Sigmoid colon (tissue), 6 donors: ENCODE measurements at regions not wholly inside any gene's neighbourhood (a gene's known extent, or its start where the extent isn't known, plus 50 kb on each side); places are given as distances from the start of the nearest gene placed in this dataset.

Experiments used
- DNase-seq: peaks from one replicate; pipeline ENCODE4 v3.0.0-alpha.2; 2019
- H3K27ac ChIP-seq, 4 donors: fragments of 200-600 bp; sonication (generic); one replicate each; pipeline ENCODE4 v1.5.1; 2016 to 2019; ENCODE audit warnings: mild to moderate bottlenecking in 1 of 4
- H3K27me3 ChIP-seq, 3 donors: fragments of 200-600 bp; sonication (generic); one replicate each; pipeline ENCODE4 v1.5.1; 2019; ENCODE audit warnings: mild to moderate bottlenecking in 1 of 3
- H3K36me3 ChIP-seq, 4 donors: fragments of 200-600 bp; sonication (generic); one replicate each; pipeline ENCODE4 v1.5.1; 2016 to 2019
- H3K4me1 ChIP-seq, 4 donors: fragments of 200-600 bp; sonication (generic); one replicate each; pipeline ENCODE4 v1.5.1; 2017 to 2019
- H3K4me3 ChIP-seq, 4 donors: fragments of 200-600 bp; sonication (generic); one replicate each; pipeline ENCODE4 v1.5.1; 2017 to 2019; ENCODE audit warnings: mild to moderate bottlenecking in 2 of 4, moderate library complexity in 1 of 4
- H3K9me3 ChIP-seq, 4 donors: fragments of 200-600 bp in 3 of 4; sonication (generic) in 3 of 4; one replicate each; pipeline versions ENCODE4 v1.5.1 to v1.6.1; 2013 to 2019
- EP300 ChIP-seq, 4 donors: sonication (generic); formaldehyde crosslinking; IDR thresholded peaks; one replicate each; pipeline ENCODE4 v1.6.1; 2017; ENCODE audit warnings: antibody characterized with exemption in 4 of 4
- POLR2A ChIP-seq, 2 donors: fragments of 450-650 bp; IDR thresholded peaks; one replicate each; pipeline ENCODE4 v1.6.1; 2016; ENCODE audit warnings: antibody characterized with exemption in 2 of 2, mild to moderate bottlenecking in 2 of 2, moderate library complexity in 2 of 2
- POLR2AphosphoS5 ChIP-seq, 4 donors: sonication (generic); formaldehyde crosslinking; IDR thresholded peaks; one replicate each; pipeline ENCODE4 v1.6.1; 2017; ENCODE audit warnings: antibody characterized with exemption in 4 of 4
- WGBS, 2 donors: extraction: QIAGEN DNeasy Blood & Tissue Kit; methylation state at CpG; one replicate each; pipeline ENCODE4 v1.1.7; 2013; 5-methylcytosine and 5-hydroxymethylcytosine counted together
- intact Hi-C: fragments of 100-400 bp; cut with DNase I; formaldehyde crosslinking; loops from one replicate; pipeline ENCODE4 v1.15.1; 2023
- TF ChIP-seq, protein P1 (sequence below), 4 experiments: fragments of 450-650 bp in 3 of 4; fragments of 200-600 bp in 1 of 4; IDR thresholded peaks; one replicate each; pipeline ENCODE4 v1.5.1; 2016 to 2019; ENCODE audit warnings: antibody characterized with exemption in 4 of 4, mild to moderate bottlenecking in 3 of 4, moderate library complexity in 2 of 4
- donor health status: healthy with polysubstance abuse.
- donor health status: healthy.

DNA sequence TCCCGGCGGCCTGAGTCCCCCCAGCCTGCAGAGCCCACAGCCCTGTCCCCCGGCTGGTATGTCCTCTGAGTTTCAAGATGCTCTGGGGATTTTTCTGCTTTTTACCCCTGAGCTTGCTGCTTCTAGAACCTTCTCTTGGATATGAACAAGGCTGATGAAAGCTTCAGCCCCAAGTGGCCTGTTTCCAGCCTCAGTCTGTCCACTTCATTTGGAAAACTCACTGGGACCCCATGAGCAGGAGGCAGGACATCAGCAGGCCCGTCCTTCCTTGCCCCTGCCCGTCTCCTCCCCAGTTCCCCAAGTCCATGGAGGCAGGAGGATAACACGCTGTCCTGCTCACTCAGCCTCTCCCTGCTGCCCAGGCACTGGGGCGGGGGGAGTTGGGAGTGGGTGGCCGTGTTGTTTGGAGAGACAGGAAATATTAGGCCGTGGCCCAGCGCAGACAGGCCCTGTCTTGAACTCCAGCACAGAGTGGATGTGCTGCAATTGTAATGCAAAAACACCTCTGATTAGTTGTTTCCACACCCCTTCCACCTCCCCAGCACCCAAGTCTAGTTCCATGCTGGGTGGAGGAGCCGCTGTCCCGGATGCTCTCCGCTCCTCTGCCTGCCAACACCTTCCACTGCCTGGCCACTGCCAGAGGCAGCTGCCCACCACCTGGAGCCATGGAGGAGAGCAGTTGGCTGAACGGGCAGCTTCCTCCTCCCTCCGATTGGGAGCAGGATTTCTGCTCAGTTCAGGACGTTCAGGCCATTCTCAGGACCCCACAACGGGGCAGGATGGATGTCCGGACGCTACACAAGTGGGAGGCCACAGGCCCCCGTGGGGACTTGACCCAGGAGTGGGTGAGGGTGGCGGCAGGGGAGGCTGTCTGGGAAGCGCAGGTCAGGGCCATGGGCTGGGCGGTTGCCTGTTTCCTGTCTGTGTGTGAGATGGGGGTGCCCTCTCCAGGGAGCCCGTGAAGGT lies 216.9 kb upstream of the GSE1 start:
- peak overlapping the region; percentile 81 to 91 (median 86) for H3K27ac ChIP-seq
- no peaks in the 10 kb centered on the region for H3K9me3 ChIP-seq
- no peaks in the 10 kb centered on the region for H3K27me3 ChIP-seq
- WGBS, 2 donors, result 64 to 68% methylated on average over 24 of the region's 24 CpGs
- TF ChIP-seq, protein P1, sequence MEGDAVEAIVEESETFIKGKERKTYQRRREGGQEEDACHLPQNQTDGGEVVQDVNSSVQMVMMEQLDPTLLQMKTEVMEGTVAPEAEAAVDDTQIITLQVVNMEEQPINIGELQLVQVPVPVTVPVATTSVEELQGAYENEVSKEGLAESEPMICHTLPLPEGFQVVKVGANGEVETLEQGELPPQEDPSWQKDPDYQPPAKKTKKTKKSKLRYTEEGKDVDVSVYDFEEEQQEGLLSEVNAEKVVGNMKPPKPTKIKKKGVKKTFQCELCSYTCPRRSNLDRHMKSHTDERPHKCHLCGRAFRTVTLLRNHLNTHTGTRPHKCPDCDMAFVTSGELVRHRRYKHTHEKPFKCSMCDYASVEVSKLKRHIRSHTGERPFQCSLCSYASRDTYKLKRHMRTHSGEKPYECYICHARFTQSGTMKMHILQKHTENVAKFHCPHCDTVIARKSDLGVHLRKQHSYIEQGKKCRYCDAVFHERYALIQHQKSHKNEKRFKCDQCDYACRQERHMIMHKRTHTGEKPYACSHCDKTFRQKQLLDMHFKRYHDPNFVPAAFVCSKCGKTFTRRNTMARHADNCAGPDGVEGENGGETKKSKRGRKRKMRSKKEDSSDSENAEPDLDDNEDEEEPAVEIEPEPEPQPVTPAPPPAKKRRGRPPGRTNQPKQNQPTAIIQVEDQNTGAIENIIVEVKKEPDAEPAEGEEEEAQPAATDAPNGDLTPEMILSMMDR (IDR thresholded peaks at IDR 0.05), result no peak
- TF ChIP-seq POLR2A (IDR thresholded peaks at IDR 0.05) (no peak), POLR2AphosphoS5 (IDR thresholded peaks at IDR 0.05) (no peak), EP300 (IDR thresholded peaks at IDR 0.05) (no peak)
- peaks cover 0 to 60% (median 52%) of the 10 kb centered on the region in 4 donors for H3K4me1 ChIP-seq
- no peaks in the 10 kb centered on the region for H3K36me3 ChIP-seq
- intact Hi-C loops, result loop anchor here (2.0 to 10.0 kb wide), 2 partner anchors 215 to 319 kb away; no protein-coding TSS in a partner anchor
- H3K4me3 ChIP-seq, result peak overlapping the region in 2 of 4 donors; percentile 12 to 17
- DNase-seq, result peak; percentile 73

DNA sequence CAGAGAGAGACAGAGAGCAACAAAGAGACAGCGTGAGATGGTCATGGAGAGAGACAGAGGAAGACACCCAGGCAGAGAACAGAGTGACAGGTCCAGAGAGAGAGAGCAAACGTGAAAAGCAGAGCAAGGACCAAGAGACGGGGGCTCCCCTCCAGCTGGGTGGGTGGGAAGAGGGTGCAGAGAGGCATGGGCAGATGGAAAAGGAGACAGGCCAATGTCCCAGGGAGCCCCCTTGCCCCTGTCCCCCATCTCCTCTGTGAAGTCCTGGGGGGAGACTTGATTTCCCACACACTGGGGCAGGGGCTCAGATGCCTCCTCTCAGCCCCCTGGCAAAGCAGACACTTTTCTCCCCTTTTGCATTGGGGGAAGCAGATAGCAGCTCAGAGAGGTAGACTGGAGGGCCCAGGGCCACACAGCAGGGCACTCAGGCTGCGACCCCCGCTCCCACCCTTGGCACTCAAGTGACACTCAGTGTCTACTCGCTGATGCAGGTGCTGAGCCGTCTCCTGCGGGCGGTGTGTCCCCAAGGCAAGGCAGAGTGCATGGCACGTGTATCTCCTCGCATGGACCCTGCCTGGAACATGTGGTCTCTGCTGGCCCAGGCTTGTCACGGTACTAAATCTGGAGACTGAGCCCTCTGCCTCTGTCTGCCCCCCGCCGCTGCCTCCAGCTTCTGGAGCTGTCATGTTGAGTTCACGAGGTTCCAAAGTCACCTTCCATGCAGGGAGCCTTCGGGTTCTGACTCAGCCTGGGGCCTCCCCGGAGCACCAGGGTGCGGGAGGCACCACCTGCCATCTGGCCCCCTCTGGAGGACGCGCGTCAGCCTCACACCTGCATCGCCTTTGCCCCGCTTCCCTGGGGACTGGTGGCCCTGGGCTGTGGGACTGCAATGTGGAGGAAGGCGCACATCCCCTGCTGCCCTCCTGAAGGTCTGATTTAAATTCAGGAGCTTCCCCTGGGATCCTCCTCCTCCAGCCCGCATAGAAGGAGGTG lies 215.9 kb upstream of the GSE1 start:
- Histone ChIP-seq H3K4me3 (no peak overlapping the region), H3K27me3 (no peaks in the 10 kb centered on the region), H3K4me1 (peaks cover 0 to 50% (median 44%) of the 10 kb centered on the region in 4 donors), H3K27ac (peak overlapping the region; percentile 81 to 91 (median 86)), H3K9me3 (no peaks in the 10 kb centered on the region), H3K36me3 (no peaks in the 10 kb centered on the region)
- WGBS, 2 donors, result 38 to 70% methylated on average over 25 of the region's 25 CpGs
- TF ChIP-seq EP300 (IDR thresholded peaks at IDR 0.05), result no peak
- no peak for TF ChIP-seq POLR2A (IDR thresholded peaks at IDR 0.05)
- TF ChIP-seq, protein P1 (IDR thresholded peaks at IDR 0.05), result no peak
- no peak for TF ChIP-seq POLR2AphosphoS5 (IDR thresholded peaks at IDR 0.05)
- intact Hi-C loops, result loop anchor here (10.0 kb wide), 1 partner anchor 318 kb away; no protein-coding TSS in a partner anchor
- peak; percentile 65 for DNase-seq

DNA sequence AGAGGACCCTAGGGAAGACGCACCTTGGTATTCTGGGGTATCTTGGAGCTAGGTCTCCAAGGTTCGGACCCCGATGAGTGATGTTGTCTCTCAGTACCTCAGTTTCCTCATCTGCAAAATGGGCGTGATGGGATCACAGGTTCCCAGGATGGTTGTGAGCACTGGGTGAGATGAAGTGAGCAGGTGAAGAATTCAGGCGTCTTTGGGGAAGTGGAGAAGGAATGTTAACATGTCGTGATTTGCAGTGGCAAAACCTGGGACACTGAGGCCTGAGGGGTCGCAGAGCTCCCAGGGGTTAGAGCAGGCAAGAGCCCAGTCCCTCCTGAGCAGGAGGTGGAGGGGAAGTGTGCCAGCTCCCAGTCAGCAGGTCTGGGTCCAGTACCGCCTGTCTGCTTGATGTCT lies 215.1 kb upstream of the GSE1 start:
- no peaks in the 10 kb centered on the region for H3K9me3 ChIP-seq
- no peaks in the 10 kb centered on the region for H3K36me3 ChIP-seq
- H3K27me3 ChIP-seq, result no peaks in the 10 kb centered on the region
- peaks cover 0 to 53% (median 50%) of the 10 kb centered on the region in 4 donors for H3K4me1 ChIP-seq
- DNase-seq, result peak; percentile 57
- H3K4me3 ChIP-seq, result no peak overlapping the region
- no peak overlapping the region for H3K27ac ChIP-seq
- 88 to 92% methylated on average over 8 of the region's 8 CpGs for WGBS, 2 donors
- TF ChIP-seq, protein P1 (IDR thresholded peaks at IDR 0.05), result no peak
- no peak for TF ChIP-seq POLR2AphosphoS5 (IDR thresholded peaks at IDR 0.05)
- no peak for TF ChIP-seq EP300 (IDR thresholded peaks at IDR 0.05)
- TF ChIP-seq POLR2A (IDR thresholded peaks at IDR 0.05), result no peak
- intact Hi-C loops, result loop anchor here (10.0 kb wide), 1 partner anchor 317 kb away; no protein-coding TSS in a partner anchor

DNA sequence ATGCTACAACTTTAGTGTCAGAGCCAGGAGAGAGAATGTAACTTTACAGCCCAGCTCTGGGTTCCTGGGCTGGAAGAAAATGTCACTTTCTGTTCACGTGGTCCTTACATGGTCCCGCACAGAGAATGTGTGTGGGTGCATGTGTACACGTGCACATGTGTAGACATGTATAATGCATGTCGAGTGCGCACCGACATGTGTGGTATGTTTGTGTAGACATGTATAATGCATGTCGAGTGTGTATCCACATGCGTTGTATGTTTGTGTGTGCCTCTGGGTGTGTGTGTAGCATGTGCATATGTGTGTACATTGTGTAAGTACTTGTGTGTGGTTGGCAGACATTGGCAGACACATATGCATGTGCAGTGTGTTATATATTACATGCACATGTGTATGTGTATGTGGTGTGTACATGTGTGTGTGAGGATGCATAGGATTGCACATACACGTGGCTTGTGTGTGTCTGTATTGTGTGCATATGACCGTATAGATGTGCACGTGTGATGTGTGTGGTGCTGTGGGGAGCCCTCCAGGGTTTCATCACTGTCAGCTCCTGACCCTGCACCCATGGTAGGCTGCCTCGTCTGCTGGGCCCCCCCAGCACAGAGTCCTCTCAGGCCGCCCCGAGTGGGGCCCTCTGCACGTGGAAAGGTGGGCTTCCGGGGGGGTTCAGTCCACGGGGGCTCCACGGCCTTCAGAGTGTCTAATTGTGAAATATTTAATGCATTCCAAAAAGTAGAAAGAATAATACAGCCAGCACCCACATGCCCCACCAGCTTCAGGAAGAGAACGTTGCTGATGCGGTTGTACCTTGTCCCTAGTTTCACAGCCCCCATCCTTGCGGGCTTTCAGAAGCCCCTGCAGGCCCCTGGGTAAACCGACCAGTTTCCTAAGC lies 214.2 kb upstream of the GSE1 start:
- intact Hi-C loops, result loop anchor here (10.0 kb wide), 1 partner anchor 316 kb away; no protein-coding TSS in a partner anchor
- Histone ChIP-seq H3K4me3 (no peak overlapping the region), H3K27me3 (no peaks in the 10 kb centered on the region), H3K27ac (no peak overlapping the region), H3K4me1 (peaks cover 0 to 48% (median 43%) of the 10 kb centered on the region in 4 donors), H3K9me3 (no peaks in the 10 kb centered on the region), H3K36me3 (no peaks in the 10 kb centered on the region)
- 75 to 82% methylated on average over 22 of the region's 22 CpGs for WGBS, 2 donors
- peak; percentile 53 for DNase-seq
- TF ChIP-seq POLR2AphosphoS5 (IDR thresholded peaks at IDR 0.05) (no peak), POLR2A (IDR thresholded peaks at IDR 0.05) (no peak), EP300 (IDR thresholded peaks at IDR 0.05) (no peak)
- TF ChIP-seq, protein P1 (IDR thresholded peaks at IDR 0.05), result no peak
